Activated CD4-positive, alpha-beta T cell treated with anti-CD3 and anti-CD28 coated beads, Interleukin-10, Interleukin-2, amounts not matched to agents 100 ng/mL and 50 ng/mL, durations not matched to agents 16 hours and 8 hours (primary cell): ENCODE measurements at regions not wholly inside any gene's neighbourhood (a gene's known extent, or its start where the extent isn't known, plus 50 kb on each side); places are given as distances from the start of the nearest gene placed in this dataset.
"Not testable (repeated sequence)": the region's sequence is repeated elsewhere in the genome, so short reads cannot be mapped to it uniquely, and the experiment has no call there.

ENCODE experiments used
- DNase-seq: peaks from one replicate; pipeline ENCODE4 v3.0.0-alpha.2; 2020

- DNase-seq = not testable (repeated sequence)
Measured at GRCh38 chr15:22201993-22202659, 121.8 kb downstream of the OR4M2 start.

- not testable (repeated sequence) for DNase-seq
Measured at GRCh38 chr15:22203208-22203607, 122.9 kb downstream of the OR4M2 start.

- DNase-seq = not testable (repeated sequence)
Measured at GRCh38 chr15:22209086-22209485, 128.8 kb downstream of the OR4M2 start.

- not testable (repeated sequence) for DNase-seq
Measured at GRCh38 chr15:22222596-22222995, 142.3 kb downstream of the OR4M2 start.

- DNase-seq = no peak
Measured at GRCh38 chr15:22224241-22224671, 143.9 kb downstream of the OR4M2 start.

- not testable (repeated sequence) for DNase-seq
Measured at GRCh38 chr15:22224961-22225360, 144.6 kb downstream of the OR4M2 start.

GRCh38 chr15:22226034-22226790 is 145.9 kb downstream of the OR4M2 start:
- DNase-seq = no peak

GRCh38 chr15:22227411-22228100 is 147.2 kb downstream of the OR4M2 start:
- DNase-seq = no peak

- DNase-seq = no peak
Measured at GRCh38 chr15:22228101-22228762, 147.9 kb downstream of the OR4M2 start.

- DNase-seq = no peak
Measured at GRCh38 chr15:22229990-22230819, 149.9 kb downstream of the OR4M2 start.

GRCh38 chr15:22231603-22232002 is 151.3 kb downstream of the OR4M2 start:
- DNase-seq = no peak

- DNase-seq = no peak
Measured at GRCh38 chr15:22232675-22233074, 152.3 kb downstream of the OR4M2 start.

- DNase-seq = not testable (repeated sequence)
Measured at GRCh38 chr15:22235261-22235930, 155.1 kb downstream of the OR4M2 start.

- DNase-seq = no peak
Measured at GRCh38 chr15:22236469-22236868, 156.1 kb downstream of the OR4M2 start.

GRCh38 chr15:22237891-22238275 is 157.6 kb downstream of the OR4M2 start:
- no peak for DNase-seq

- not testable (repeated sequence) for DNase-seq
Measured at GRCh38 chr15:22238276-22238958, 158.1 kb downstream of the OR4M2 start.

GRCh38 chr15:22238959-22239805 is 158.9 kb downstream of the OR4M2 start:
- DNase-seq = not testable (repeated sequence)

GRCh38 chr15:22239806-22240180 is 159.5 kb downstream of the OR4M2 start:
- no peak for DNase-seq

GRCh38 chr15:22240403-22240802 is 160.1 kb downstream of the OR4M2 start:
- DNase-seq = no peak

- no peak for DNase-seq
Measured at GRCh38 chr15:22240986-22241385, 160.7 kb downstream of the OR4M2 start.
